Gastrocnemius medialis (tissue), 4 donors: ENCODE measurements at regions not wholly inside any gene's neighbourhood (a gene's known extent, or its start where the extent isn't known, plus 50 kb on each side); places are given as distances from the start of the nearest gene placed in this dataset.

Experiments used
- POLR2A ChIP-seq, 2 donors: fragments of 450-650 bp; IDR thresholded peaks; one replicate each; pipeline ENCODE4 v1.6.1; 2017; ENCODE audit warnings: antibody characterized with exemption in 2 of 2, mild to moderate bottlenecking in 2 of 2, moderate library complexity in 2 of 2
- TF ChIP-seq, protein P1 (sequence below), 5 experiments: fragments of 450-650 bp in 3 of 5; fragments of 200-600 bp in 2 of 5; sonication (generic) in 2 of 5; IDR thresholded peaks in 4 of 5; conservative IDR thresholded peaks in 1 of 5; 1 replicate in 4 of 5; 2 replicates in 1 of 5; pipeline ENCODE4 v1.5.1; 2016 to 2019; ENCODE audit warnings: antibody characterized with exemption in 5 of 5, mild to moderate bottlenecking in 3 of 5, moderate library complexity in 3 of 5

DNA sequence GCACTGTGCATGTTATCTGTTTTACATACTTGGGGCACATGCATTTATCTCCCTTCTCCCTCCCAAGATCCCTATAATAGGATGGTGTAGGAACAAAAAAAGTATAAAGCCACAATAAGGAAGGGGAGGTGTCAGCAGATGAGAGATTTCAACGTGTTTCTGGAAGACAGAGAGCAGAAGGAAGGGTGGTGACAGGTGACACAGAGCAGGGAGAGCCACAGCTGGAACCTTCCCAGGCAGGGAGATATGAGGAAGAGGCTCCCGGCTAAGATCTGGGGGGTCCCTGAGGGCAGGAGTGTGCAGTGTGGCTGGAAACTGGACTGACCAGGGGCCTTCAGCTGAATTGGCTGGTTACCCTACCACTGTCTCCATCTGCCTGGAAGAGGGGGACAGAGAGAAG, 107.4 kb downstream of the BCOR start:
- TF ChIP-seq, protein P1, sequence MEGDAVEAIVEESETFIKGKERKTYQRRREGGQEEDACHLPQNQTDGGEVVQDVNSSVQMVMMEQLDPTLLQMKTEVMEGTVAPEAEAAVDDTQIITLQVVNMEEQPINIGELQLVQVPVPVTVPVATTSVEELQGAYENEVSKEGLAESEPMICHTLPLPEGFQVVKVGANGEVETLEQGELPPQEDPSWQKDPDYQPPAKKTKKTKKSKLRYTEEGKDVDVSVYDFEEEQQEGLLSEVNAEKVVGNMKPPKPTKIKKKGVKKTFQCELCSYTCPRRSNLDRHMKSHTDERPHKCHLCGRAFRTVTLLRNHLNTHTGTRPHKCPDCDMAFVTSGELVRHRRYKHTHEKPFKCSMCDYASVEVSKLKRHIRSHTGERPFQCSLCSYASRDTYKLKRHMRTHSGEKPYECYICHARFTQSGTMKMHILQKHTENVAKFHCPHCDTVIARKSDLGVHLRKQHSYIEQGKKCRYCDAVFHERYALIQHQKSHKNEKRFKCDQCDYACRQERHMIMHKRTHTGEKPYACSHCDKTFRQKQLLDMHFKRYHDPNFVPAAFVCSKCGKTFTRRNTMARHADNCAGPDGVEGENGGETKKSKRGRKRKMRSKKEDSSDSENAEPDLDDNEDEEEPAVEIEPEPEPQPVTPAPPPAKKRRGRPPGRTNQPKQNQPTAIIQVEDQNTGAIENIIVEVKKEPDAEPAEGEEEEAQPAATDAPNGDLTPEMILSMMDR (IDR thresholded peaks at IDR 0.05 in 4 of 5, conservative IDR thresholded peaks at IDR 0.05 in 1 of 5), result no peak
- no peak for TF ChIP-seq POLR2A (IDR thresholded peaks at IDR 0.05)
